ENCODE measurements at regions not wholly inside any gene's neighbourhood (a gene's known extent, or its start where the extent isn't known, plus 50 kb on each side); places are given as distances from the start of the nearest gene placed in this dataset.

- no peak overlapping the region for H3K4me3 ChIP-seq
- H3K36me3 ChIP-seq, result no peaks in the 10 kb centered on the region
- no peaks in the 10 kb centered on the region for H3K4me1 ChIP-seq (ENCODE audit: insufficient read depth)
- intact Hi-C loops (cut with DNase I), result no loop called here
- no peaks in the 10 kb centered on the region for H3K27me3 ChIP-seq
- H3K9me3 ChIP-seq, result no peaks in the 10 kb centered on the region
- H3K27ac ChIP-seq, result no peak overlapping the region
- DNase-seq, result no peak
- TF ChIP-seq POLR2A (IDR thresholded peaks at IDR 0.05), result no peak
- no peak for TF ChIP-seq EP300 (IDR thresholded peaks at IDR 0.05)
- no peak for TF ChIP-seq CTCF (IDR thresholded peaks at IDR 0.05)
- 98 to 100% (median 99%) methylated on average over 1 of the region's 1 CpG for WGBS, 3 donors
Observed at GRCh38 chr7:25774675-25775074, 377.3 kb upstream of the NFE2L3 start.

GRCh38 chr7:25775570-25775969, 376.4 kb upstream of the NFE2L3 start:
- Histone ChIP-seq H3K4me1 (ENCODE audit: insufficient read depth) (no peaks in the 10 kb centered on the region), H3K4me3 (no peak overlapping the region), H3K9me3 (no peaks in the 10 kb centered on the region), H3K27me3 (no peaks in the 10 kb centered on the region), H3K27ac (no peak overlapping the region), H3K36me3 (no peaks in the 10 kb centered on the region)
- no peak for DNase-seq
- intact Hi-C loops (cut with DNase I), result no loop called here
- 88 to 97% (median 96%) methylated on average over 4 of the region's 4 CpGs for WGBS, 3 donors
- no peak for TF ChIP-seq CTCF (IDR thresholded peaks at IDR 0.05)
- no peak for TF ChIP-seq POLR2A (IDR thresholded peaks at IDR 0.05)
- TF ChIP-seq EP300 (IDR thresholded peaks at IDR 0.05), result no peak

GRCh38 chr7:25775999-25776743, 375.8 kb upstream of the NFE2L3 start:
- H3K36me3 ChIP-seq, result no peaks in the 10 kb centered on the region
- no peaks in the 10 kb centered on the region for H3K27me3 ChIP-seq
- no peak for DNase-seq
- no peak overlapping the region for H3K4me3 ChIP-seq
- H3K4me1 ChIP-seq (ENCODE audit: insufficient read depth), result no peaks in the 10 kb centered on the region
- intact Hi-C loops (cut with DNase I), result no loop called here
- H3K27ac ChIP-seq, result no peak overlapping the region
- no peak for TF ChIP-seq POLR2A (IDR thresholded peaks at IDR 0.05)
- TF ChIP-seq CTCF (IDR thresholded peaks at IDR 0.05), result no peak
- TF ChIP-seq EP300 (IDR thresholded peaks at IDR 0.05), result no peak
- 80 to 91% (median 91%) methylated on average over 3 of the region's 3 CpGs for WGBS, 3 donors
- no peaks in the 10 kb centered on the region for H3K9me3 ChIP-seq

- intact Hi-C loops (cut with DNase I), result no loop called here
- no peak for TF ChIP-seq CTCF (IDR thresholded peaks at IDR 0.05)
- no peak for TF ChIP-seq POLR2A (IDR thresholded peaks at IDR 0.05)
- TF ChIP-seq EP300 (IDR thresholded peaks at IDR 0.05), result no peak
- Histone ChIP-seq H3K4me1 (ENCODE audit: insufficient read depth) (no peaks in the 10 kb centered on the region), H3K4me3 (no peak overlapping the region), H3K27ac (no peak overlapping the region), H3K9me3 (no peaks in the 10 kb centered on the region), H3K27me3 (no peaks in the 10 kb centered on the region), H3K36me3 (no peaks in the 10 kb centered on the region)
- WGBS, 3 donors, result 94 to 96% (median 94%) methylated on average over 1 of the region's 1 CpG
- no peak for DNase-seq
Observed at GRCh38 chr7:25776744-25777123, 375.3 kb upstream of the NFE2L3 start.
